BLaER1 (cell line): ENCODE measurements at regions not wholly inside any gene's neighbourhood (a gene's known extent, or its start where the extent isn't known, plus 50 kb on each side); places are given as distances from the start of the nearest gene placed in this dataset.
"Not testable (repeated sequence)": the region's sequence is repeated elsewhere in the genome, so short reads cannot be mapped to it uniquely, and the experiment has no call there.

ENCODE experiments used
- H3K27ac ChIP-seq: shearing (Covaris generic); formaldehyde crosslinking; 2 replicates; pipeline ENCODE4 v1.8.1; 2022
- H3K27me3 ChIP-seq: shearing (Covaris generic); formaldehyde crosslinking; 2 replicates; pipeline ENCODE4 v1.8.1; 2022
- H3K36me3 ChIP-seq: shearing (Covaris generic); formaldehyde crosslinking; 2 replicates; pipeline ENCODE4 v1.8.1; 2022
- H3K4me1 ChIP-seq: shearing (Covaris generic); formaldehyde crosslinking; 2 replicates; pipeline ENCODE4 v1.8.1; 2022
- H3K4me2 ChIP-seq: shearing (Covaris generic); formaldehyde crosslinking; 2 replicates; pipeline ENCODE4 v1.8.1; 2022
- H3K4me3 ChIP-seq: shearing (Covaris generic); formaldehyde crosslinking; 2 replicates; pipeline ENCODE4 v1.8.1; 2022
- H3K9ac ChIP-seq: shearing (Covaris generic); formaldehyde crosslinking; 2 replicates; pipeline ENCODE4 v1.8.1; 2022
- H3K9me3 ChIP-seq: shearing (Covaris generic); formaldehyde crosslinking; 2 replicates; pipeline ENCODE4 v1.8.1; 2022
- H4K20me1 ChIP-seq: shearing (Covaris generic); formaldehyde crosslinking; 2 replicates; pipeline ENCODE4 v1.8.1; 2022
- Cebpa-rat ChIP-seq: shearing (Covaris generic); IDR thresholded peaks from 2 replicates; pipeline ENCODE4 v1.8.1; 2022

DNA sequence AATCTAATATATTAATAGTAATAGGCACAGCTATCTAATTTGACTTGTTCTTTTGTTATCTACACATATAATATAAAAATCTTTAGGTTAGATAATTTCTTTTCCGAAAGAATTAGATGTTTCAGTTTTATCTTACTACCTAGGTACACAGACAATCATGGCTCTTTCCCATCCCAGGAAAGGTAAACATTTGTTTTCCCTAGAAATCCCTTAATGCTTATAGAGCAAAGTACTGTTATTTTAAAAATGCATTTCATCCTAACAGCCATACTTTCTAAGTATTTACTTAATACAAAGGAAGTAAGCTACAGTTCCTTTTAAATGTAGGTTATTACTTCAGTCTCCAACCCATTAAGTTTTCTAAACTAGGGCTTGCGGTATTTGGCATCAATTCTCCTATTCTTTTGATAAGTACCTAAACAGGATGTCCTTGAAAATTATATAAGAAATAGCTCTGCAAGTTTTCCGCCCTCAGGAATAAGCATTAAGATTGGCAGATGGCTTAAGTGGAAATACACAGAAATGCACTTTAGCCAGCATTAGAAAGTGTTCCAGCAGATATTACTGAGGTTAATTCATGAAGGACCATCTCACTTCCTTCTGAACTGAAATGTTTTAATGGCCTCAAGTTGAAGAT lies 616.2 kb upstream of the SPRY2 start:
- Histone ChIP-seq H3K4me3 (no peak overlapping the region), H3K36me3 (no peaks in the 10 kb centered on the region), H4K20me1 (no peaks in the 10 kb centered on the region), H3K27me3 (no peaks in the 10 kb centered on the region), H3K9ac (no peak overlapping the region), H3K4me2 (no peak overlapping the region), H3K27ac (no peak overlapping the region), H3K4me1 (no peaks in the 10 kb centered on the region), H3K9me3 (no peaks in the 10 kb centered on the region)
- TF ChIP-seq Cebpa-rat = no peak

DNA sequence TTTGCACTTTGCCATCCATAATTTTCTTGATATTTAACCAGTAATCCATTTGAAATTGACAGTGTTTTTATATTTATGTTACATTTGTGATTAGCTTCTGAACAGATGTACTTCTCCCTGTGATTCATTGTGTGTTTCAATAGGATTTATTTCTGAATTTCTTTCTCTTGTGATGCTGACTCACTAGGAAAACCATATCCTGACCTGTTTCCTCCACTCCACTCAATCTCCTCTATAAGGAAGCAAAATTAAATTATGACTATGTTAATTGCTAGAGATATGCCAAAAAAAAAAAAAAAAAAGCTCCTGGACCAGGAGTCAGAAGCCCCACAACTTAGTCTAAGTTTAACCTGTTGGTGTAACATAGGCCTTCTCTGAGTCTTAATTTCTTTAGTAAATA lies 614.6 kb upstream of the SPRY2 start:
- H3K27me3 ChIP-seq = no peaks in the 10 kb centered on the region
- no peak overlapping the region for H3K4me2 ChIP-seq
- no peaks in the 10 kb centered on the region for H3K9me3 ChIP-seq
- H3K4me3 ChIP-seq = no peak overlapping the region
- no peak for TF ChIP-seq Cebpa-rat
- no peak overlapping the region for H3K27ac ChIP-seq
- no peaks in the 10 kb centered on the region for H3K36me3 ChIP-seq
- H3K4me1 ChIP-seq = no peaks in the 10 kb centered on the region
- no peak overlapping the region for H3K9ac ChIP-seq
- H4K20me1 ChIP-seq = no peaks in the 10 kb centered on the region

DNA sequence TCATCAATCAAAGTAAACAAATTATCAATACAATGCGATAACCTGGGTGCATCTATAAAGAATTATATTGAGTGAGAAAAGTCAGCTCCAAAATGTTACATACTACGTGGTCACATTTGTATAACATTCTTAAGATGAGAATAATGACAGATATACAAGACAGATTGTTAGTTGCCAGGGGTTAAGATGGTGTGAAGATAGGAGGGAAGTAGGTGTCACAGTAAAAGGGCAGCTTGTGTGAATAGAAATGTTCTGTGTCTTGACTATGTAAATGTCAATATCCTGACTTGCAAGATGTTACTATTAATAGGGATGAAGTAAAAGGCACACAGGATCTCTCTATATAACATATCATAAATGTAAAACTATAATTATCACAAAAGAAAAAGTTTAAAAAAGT lies 611.2 kb upstream of the SPRY2 start:
- Histone ChIP-seq H4K20me1 (no peaks in the 10 kb centered on the region), H3K4me1 (no peaks in the 10 kb centered on the region), H3K27me3 (no peaks in the 10 kb centered on the region), H3K36me3 (no peaks in the 10 kb centered on the region), H3K4me2 (no peak overlapping the region), H3K27ac (no peak overlapping the region), H3K9ac (no peak overlapping the region), H3K4me3 (no peak overlapping the region), H3K9me3 (no peaks in the 10 kb centered on the region)
- TF ChIP-seq Cebpa-rat = no peak

DNA sequence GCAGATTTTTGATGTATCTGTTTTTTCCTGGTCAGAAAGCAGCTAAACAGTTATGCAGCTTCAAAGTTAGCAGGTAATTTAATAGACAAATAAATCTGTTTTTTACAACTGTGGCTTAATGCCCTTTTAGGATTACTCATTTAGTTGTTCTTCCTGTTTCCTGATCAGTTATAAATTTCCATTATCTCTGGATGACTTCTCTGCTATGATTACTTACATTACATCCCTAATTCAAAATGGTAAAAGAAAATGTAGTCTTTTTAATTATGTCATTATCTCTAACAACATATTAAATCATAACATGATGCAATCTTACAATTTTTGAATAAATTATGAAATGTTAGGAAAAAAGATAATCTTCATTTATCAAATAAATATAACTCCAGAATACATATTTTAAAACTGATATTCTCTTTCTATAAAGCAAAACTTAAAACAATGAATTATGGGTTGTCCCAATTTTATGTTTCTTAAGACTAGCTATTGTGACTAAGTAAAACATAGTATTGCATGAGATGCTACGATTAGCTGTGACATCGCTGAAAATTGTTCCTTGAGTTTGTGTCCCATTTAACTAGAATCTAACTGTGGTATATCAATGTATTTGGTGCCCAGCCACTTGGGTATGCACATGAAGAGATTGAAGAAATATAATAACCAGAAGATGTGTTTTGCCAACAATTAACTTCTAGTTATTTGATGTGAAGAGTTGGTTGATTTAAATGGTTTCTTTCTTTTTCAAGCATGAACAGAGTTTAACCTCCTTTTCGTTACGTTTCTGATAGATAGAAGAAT lies 605.3 kb upstream of the SPRY2 start:
- H3K4me2 ChIP-seq = no peak overlapping the region
- no peaks in the 10 kb centered on the region for H4K20me1 ChIP-seq
- no peak for TF ChIP-seq Cebpa-rat
- no peak overlapping the region for H3K9ac ChIP-seq
- no peaks in the 10 kb centered on the region for H3K27me3 ChIP-seq
- H3K4me1 ChIP-seq = no peaks in the 10 kb centered on the region
- H3K9me3 ChIP-seq = no peaks in the 10 kb centered on the region
- H3K4me3 ChIP-seq = no peak overlapping the region
- no peak overlapping the region for H3K27ac ChIP-seq
- H3K36me3 ChIP-seq = no peaks in the 10 kb centered on the region

DNA sequence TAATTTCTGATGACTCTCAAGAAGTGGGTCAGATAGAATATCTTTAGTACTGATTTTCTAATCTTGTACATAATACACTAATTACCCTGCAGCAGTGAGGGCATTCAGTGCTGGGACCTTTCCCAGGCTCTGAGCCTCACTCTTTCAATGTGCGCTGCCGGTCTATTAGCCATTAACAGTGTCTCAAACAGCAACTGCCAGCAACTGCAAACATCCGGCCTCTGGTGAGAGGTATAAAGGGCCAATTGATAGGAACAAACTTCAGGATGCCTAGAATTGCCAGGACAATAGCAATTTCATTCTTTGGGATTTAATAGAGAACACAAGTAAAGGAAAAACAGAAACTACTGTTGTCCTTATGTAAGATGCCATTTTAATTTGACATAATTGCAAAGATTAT lies 604.4 kb upstream of the SPRY2 start:
- no peaks in the 10 kb centered on the region for H4K20me1 ChIP-seq
- no peak for TF ChIP-seq Cebpa-rat
- no peak overlapping the region for H3K9ac ChIP-seq
- no peak overlapping the region for H3K27ac ChIP-seq
- no peak overlapping the region for H3K4me3 ChIP-seq
- H3K27me3 ChIP-seq = no peaks in the 10 kb centered on the region
- H3K4me1 ChIP-seq = no peaks in the 10 kb centered on the region
- no peaks in the 10 kb centered on the region for H3K36me3 ChIP-seq
- H3K9me3 ChIP-seq = no peaks in the 10 kb centered on the region
- H3K4me2 ChIP-seq = no peak overlapping the region

DNA sequence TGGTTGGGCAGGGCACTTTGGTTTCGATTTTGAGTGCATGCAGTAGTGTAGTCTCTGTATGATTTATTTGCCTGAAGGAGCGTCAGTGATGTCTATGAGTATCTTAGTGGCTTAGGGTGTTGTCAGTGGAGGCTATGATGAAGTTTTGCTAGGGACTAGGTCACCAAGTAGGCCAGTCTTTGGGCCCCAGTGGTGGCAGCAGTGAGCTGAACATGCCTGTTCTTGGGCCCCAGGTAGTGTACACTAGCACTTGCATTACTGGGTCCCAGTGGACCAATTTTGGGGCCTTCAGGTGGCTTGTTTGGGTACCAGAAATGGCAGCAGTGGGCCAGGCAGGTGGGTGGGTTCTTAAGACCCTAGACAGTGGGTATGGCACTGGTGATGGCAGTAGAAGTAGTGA lies 598.7 kb upstream of the SPRY2 start:
- H3K4me3 ChIP-seq = no peak overlapping the region
- no peak overlapping the region for H3K27ac ChIP-seq
- no peaks in the 10 kb centered on the region for H3K9me3 ChIP-seq
- no peaks in the 10 kb centered on the region for H3K4me1 ChIP-seq
- H4K20me1 ChIP-seq = no peaks in the 10 kb centered on the region
- H3K36me3 ChIP-seq = no peaks in the 10 kb centered on the region
- no peaks in the 10 kb centered on the region for H3K27me3 ChIP-seq
- H3K4me2 ChIP-seq = no peak overlapping the region
- TF ChIP-seq Cebpa-rat = no peak
- no peak overlapping the region for H3K9ac ChIP-seq

DNA sequence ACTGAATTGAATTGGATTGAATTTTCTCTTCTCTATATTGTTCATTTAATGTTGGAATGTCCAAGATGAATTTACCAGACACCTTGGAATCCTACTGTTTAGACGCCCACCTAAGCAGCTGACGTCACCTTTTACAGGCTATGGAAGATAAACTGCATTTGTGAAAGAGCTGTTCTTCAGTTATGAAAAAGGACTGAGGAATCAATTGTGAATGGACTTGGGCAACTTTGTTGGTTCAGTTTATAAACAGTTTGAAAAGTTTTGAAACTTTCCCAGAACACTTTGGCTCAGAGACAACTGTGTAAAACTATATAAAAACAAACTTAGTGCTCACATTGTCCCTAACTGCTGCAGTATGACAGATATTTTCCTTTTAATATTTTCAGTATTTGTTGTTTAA lies 590.8 kb upstream of the SPRY2 start:
- no peak overlapping the region for H3K9ac ChIP-seq
- no peaks in the 10 kb centered on the region for H4K20me1 ChIP-seq
- H3K27me3 ChIP-seq = no peaks in the 10 kb centered on the region
- H3K4me2 ChIP-seq = no peak overlapping the region
- H3K9me3 ChIP-seq = no peaks in the 10 kb centered on the region
- H3K36me3 ChIP-seq = no peaks in the 10 kb centered on the region
- H3K27ac ChIP-seq = no peak overlapping the region
- no peak overlapping the region for H3K4me3 ChIP-seq
- no peak for TF ChIP-seq Cebpa-rat
- H3K4me1 ChIP-seq = no peaks in the 10 kb centered on the region

DNA sequence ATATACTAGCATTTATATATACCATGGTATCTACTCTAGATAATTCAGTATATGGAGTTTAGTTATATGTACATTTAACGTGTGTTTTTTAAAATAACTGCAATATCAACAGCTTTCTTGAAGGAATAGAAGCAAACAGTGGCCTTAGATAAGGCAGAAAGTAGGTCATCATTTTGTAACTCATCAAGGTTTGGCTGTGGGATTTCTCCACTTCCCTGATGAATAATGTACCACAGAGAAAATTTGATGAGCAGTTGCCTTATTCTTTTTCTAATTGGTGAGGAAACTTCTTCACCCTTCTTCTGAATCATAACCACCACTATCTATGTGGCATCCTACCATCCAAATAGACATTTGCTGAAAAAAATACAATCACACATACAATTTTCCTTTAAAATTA lies 590.2 kb upstream of the SPRY2 start:
- no peak overlapping the region for H3K27ac ChIP-seq
- no peaks in the 10 kb centered on the region for H3K27me3 ChIP-seq
- no peak for TF ChIP-seq Cebpa-rat
- no peaks in the 10 kb centered on the region for H3K36me3 ChIP-seq
- H3K4me2 ChIP-seq = no peak overlapping the region
- H3K9me3 ChIP-seq = no peaks in the 10 kb centered on the region
- H3K4me3 ChIP-seq = no peak overlapping the region
- no peaks in the 10 kb centered on the region for H4K20me1 ChIP-seq
- no peak overlapping the region for H3K9ac ChIP-seq
- H3K4me1 ChIP-seq = no peaks in the 10 kb centered on the region

DNA sequence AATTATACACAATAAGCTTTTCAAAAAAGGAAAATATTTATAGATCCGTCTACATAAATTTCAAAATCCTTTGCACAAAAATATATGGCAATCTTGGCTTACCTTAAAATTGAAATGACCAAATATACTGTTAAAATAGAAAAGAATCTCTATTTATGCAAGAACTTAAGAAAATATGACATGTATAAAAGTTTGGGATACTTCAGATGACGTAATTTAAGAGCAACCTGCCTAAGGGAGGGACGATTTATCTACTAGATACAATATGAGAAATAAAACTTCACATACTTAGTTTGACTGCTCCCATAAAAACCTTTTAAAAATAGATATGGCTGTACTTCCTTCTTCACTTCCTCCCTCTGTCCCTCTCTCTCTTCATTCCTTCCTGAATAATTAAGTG lies 587.3 kb upstream of the SPRY2 start:
- Histone ChIP-seq H3K9me3 (no peaks in the 10 kb centered on the region), H3K36me3 (no peaks in the 10 kb centered on the region), H3K27ac (no peak overlapping the region), H3K4me3 (no peak overlapping the region), H3K9ac (no peak overlapping the region), H3K4me2 (no peak overlapping the region), H3K27me3 (no peaks in the 10 kb centered on the region), H4K20me1 (no peaks in the 10 kb centered on the region), H3K4me1 (no peaks in the 10 kb centered on the region)
- TF ChIP-seq Cebpa-rat = no peak

DNA sequence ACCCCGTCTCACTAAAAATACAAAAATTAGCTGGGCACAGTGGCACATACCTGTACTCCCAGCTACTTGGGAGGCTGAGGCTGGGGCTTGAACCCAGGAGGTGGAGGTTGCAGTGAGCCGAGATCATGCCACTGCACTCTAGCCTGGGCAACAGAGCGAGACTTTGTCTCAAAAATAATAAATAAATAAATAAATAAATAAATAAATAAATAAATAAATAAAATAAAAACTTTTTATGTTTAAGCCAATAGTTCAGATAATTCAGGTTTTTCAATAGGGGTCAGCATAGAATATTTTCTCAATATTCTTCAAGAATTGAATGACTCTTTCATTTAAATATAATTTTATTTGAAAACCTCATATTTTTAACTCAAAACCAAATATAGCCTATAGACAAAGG lies 585.1 kb upstream of the SPRY2 start:
- H3K4me1 ChIP-seq, H3K9ac ChIP-seq, H3K27me3 ChIP-seq, H3K4me3 ChIP-seq, H3K27ac ChIP-seq, H4K20me1 ChIP-seq, H3K36me3 ChIP-seq, H3K4me2 ChIP-seq, H3K9me3 ChIP-seq: not testable (repeated sequence)
